Adipose tissue (tissue), 3 donors: ENCODE measurements at regions not wholly inside any gene's neighbourhood (a gene's known extent, or its start where the extent isn't known, plus 50 kb on each side); places are given as distances from the start of the nearest gene placed in this dataset.
"Not testable (repeated sequence)": the region's sequence is repeated elsewhere in the genome, so short reads cannot be mapped to it uniquely, and the experiment has no call there.

Source experiments
- H3K27ac ChIP-seq: one replicate; pipeline ENCODE4 v1.5.1; 2013; ENCODE audit warnings: low read depth, low read length
- WGBS, 3 donors: extraction: QIAGEN DNeasy Blood & Tissue Kit; methylation state at CpG; one replicate each; pipeline ENCODE4 v1.1.7; 2013; 5-methylcytosine and 5-hydroxymethylcytosine counted together
- donor health status: healthy with polysubstance abuse.
- donor health status: Bipolar disorder and iron deficiency.
- donor health status: healthy.

GRCh38 chr4:32697281-32697814 lies 1977.2 kb downstream of the PCDH7 start:
- WGBS, 3 donors, result 68 to 72% (median 69%) methylated on average over 2 of the region's 2 CpGs
- H3K27ac ChIP-seq, result no peak overlapping the region

GRCh38 chr4:32700838-32701237 lies 1980.7 kb downstream of the PCDH7 start:
- 65 to 82% (median 82%) methylated on average over 1 of the region's 1 CpG for WGBS, 3 donors
- no peak overlapping the region for H3K27ac ChIP-seq

GRCh38 chr4:32706893-32707292 lies 1986.7 kb downstream of the PCDH7 start:
- WGBS, 3 donors, result 23 to 75% (median 66%) methylated on average over 1 of the region's 1 CpG
- H3K27ac ChIP-seq, result no peak overlapping the region

- H3K27ac ChIP-seq, result not testable (repeated sequence)
- 82 to 95% (median 85%) methylated on average over 32 to 35 of the region's 42 CpGs for WGBS, 3 donors
These were observed 1996.0 kb downstream of the PCDH7 start for GRCh38 chr4:32716090-32716620.

- H3K27ac ChIP-seq, result no peak overlapping the region
- WGBS, 3 donors, result 62 to 72% (median 67%) methylated on average over 5 of the region's 5 CpGs
These were observed 2015.9 kb downstream of the PCDH7 start for GRCh38 chr4:32735856-32736590.

- no peak overlapping the region for H3K27ac ChIP-seq
- 60 to 82% (median 76%) methylated on average over 2 of the region's 2 CpGs for WGBS, 3 donors
These were observed 2024.0 kb downstream of the PCDH7 start for GRCh38 chr4:32744211-32744610.

GRCh38 chr4:32745351-32745750 lies 2025.2 kb downstream of the PCDH7 start:
- H3K27ac ChIP-seq, result no peak overlapping the region
- WGBS, 3 donors, result 86 to 95% (median 86%) methylated on average over 1 of the region's 1 CpG

- WGBS, 3 donors, result 91 to 95% (median 92%) methylated on average over 13 of the region's 13 CpGs
These were observed 2027.9 kb downstream of the PCDH7 start for GRCh38 chr4:32748061-32748460.

GRCh38 chr4:32748498-32748897 lies 2028.3 kb downstream of the PCDH7 start:
- 78 to 82% (median 81%) methylated on average over 9 of the region's 9 CpGs for WGBS, 3 donors

More at GRCh38 chr4:32748061-32748460, 2027.9 kb downstream of the PCDH7 start:
- no peak overlapping the region for H3K27ac ChIP-seq

GRCh38 chr4:32752962-32753361 lies 2032.8 kb downstream of the PCDH7 start:
- 81 to 89% (median 86%) methylated on average over 4 of the region's 4 CpGs for WGBS, 3 donors
- no peak overlapping the region for H3K27ac ChIP-seq

More at GRCh38 chr4:32748498-32748897, 2028.3 kb downstream of the PCDH7 start:
- no peak overlapping the region for H3K27ac ChIP-seq

GRCh38 chr4:32768664-32769389 lies 2048.7 kb downstream of the PCDH7 start:
- WGBS, 3 donors, result 91 to 94% (median 94%) methylated on average over 2 of the region's 2 CpGs
- no peak overlapping the region for H3K27ac ChIP-seq

- 61 to 74% (median 64%) methylated on average over 6 of the region's 6 CpGs for WGBS, 3 donors
- no peak overlapping the region for H3K27ac ChIP-seq
These were observed 2051.3 kb downstream of the PCDH7 start for GRCh38 chr4:32771491-32771890.

- no peak overlapping the region for H3K27ac ChIP-seq
- 47 to 58% (median 54%) methylated on average over 5 of the region's 5 CpGs for WGBS, 3 donors
These were observed 2054.9 kb downstream of the PCDH7 start for GRCh38 chr4:32775049-32775448.

- WGBS, 3 donors, result 73 to 89% (median 87%) methylated on average over 3 of the region's 3 CpGs
- H3K27ac ChIP-seq, result no peak overlapping the region
These were observed 2056.4 kb downstream of the PCDH7 start for GRCh38 chr4:32776435-32777203.

GRCh38 chr4:32778025-32778424 lies 2057.9 kb downstream of the PCDH7 start:
- H3K27ac ChIP-seq, result no peak overlapping the region
- WGBS, 3 donors, result 91 to 100% (median 93%) methylated on average over 1 of the region's 1 CpG

GRCh38 chr4:32778938-32779337 lies 2058.8 kb downstream of the PCDH7 start:
- H3K27ac ChIP-seq, result no peak overlapping the region
- 56 to 93% (median 68%) methylated on average over 1 of the region's 1 CpG for WGBS, 3 donors

- no peak overlapping the region for H3K27ac ChIP-seq
These were observed 2068.9 kb downstream of the PCDH7 start for GRCh38 chr4:32789026-32789608.

GRCh38 chr4:32790803-32791202 lies 2070.6 kb downstream of the PCDH7 start:
- WGBS, 3 donors, result 44 to 85% (median 77%) methylated on average over 1 of the region's 1 CpG

More at GRCh38 chr4:32790803-32791202, 2070.6 kb downstream of the PCDH7 start:
- no peak overlapping the region for H3K27ac ChIP-seq
